ENCODE measurements at regions not wholly inside any gene's neighbourhood (a gene's known extent, or its start where the extent isn't known, plus 50 kb on each side); places are given as distances from the start of the nearest gene placed in this dataset.

- H3K9me3 ChIP-seq (replicated peaks; ENCODE audit: insufficient read depth, low read length) = no peaks in the 10 kb centered on the region
- no peak for DNase-seq
- TF ChIP-seq CTCF (IDR thresholded peaks at IDR 0.05; ENCODE audit: low read length) (no peak), EZH2phosphoT487 (IDR thresholded peaks at IDR 0.05; ENCODE audit: low read length) (no peak), EZH2 (optimal IDR thresholded peaks at IDR 0.05; ENCODE audit: low read depth, low read length) (no peak)
- H4K20me1 ChIP-seq (ENCODE audit: insufficient read depth, low read length) = no peaks in the 10 kb centered on the region
- H3K79me2 ChIP-seq (ENCODE audit: low read length) = no peaks in the 10 kb centered on the region
- no peaks in the 10 kb centered on the region for H3K4me1 ChIP-seq (ENCODE audit: low read length)
- no peak overlapping the region for H3K4me2 ChIP-seq (ENCODE audit: low read depth, low read length)
- no peak overlapping the region for H3K9ac ChIP-seq (ENCODE audit: low read length)
- H3K9me2 ChIP-seq (replicated peaks; ENCODE audit: insufficient read depth, low read length) = no peaks in the 10 kb centered on the region
- H3K27me3 ChIP-seq (replicated peaks; ENCODE audit: insufficient read depth, low read length) = no peaks in the 10 kb centered on the region
- H2AFZ ChIP-seq (ENCODE audit: low read length) = no peak overlapping the region
- no peaks in the 10 kb centered on the region for H3F3A ChIP-seq (ENCODE audit: insufficient read depth, low read length)
- H3K36me3 ChIP-seq (replicated peaks; ENCODE audit: insufficient read depth, low read length) = no peaks in the 10 kb centered on the region
- H3K4me3 ChIP-seq (ENCODE audit: low read length) = no peak overlapping the region
- H3K27ac ChIP-seq (ENCODE audit: low read length) = no peak overlapping the region
These were observed 119.4 kb upstream of the CACUL1 start for GRCh38 chr10:118874171-118874570.

- H3K9me2 ChIP-seq (replicated peaks; ENCODE audit: insufficient read depth, low read length) = no peaks in the 10 kb centered on the region
- H3K27me3 ChIP-seq (replicated peaks; ENCODE audit: insufficient read depth, low read length) = no peaks in the 10 kb centered on the region
- no peak overlapping the region for H3K4me2 ChIP-seq (ENCODE audit: low read depth, low read length)
- H3K4me3 ChIP-seq (ENCODE audit: low read length) = no peak overlapping the region
- no peak for TF ChIP-seq CTCF (IDR thresholded peaks at IDR 0.05; ENCODE audit: low read length)
- TF ChIP-seq EZH2phosphoT487 (IDR thresholded peaks at IDR 0.05; ENCODE audit: low read length) = no peak
- TF ChIP-seq EZH2 (optimal IDR thresholded peaks at IDR 0.05; ENCODE audit: low read depth, low read length) = no peak
- no peaks in the 10 kb centered on the region for H4K20me1 ChIP-seq (ENCODE audit: insufficient read depth, low read length)
- H3K27ac ChIP-seq (ENCODE audit: low read length) = no peak overlapping the region
- no peak overlapping the region for H3K9ac ChIP-seq (ENCODE audit: low read length)
- no peak overlapping the region for H2AFZ ChIP-seq (ENCODE audit: low read length)
- H3K9me3 ChIP-seq (replicated peaks; ENCODE audit: insufficient read depth, low read length) = no peaks in the 10 kb centered on the region
- no peaks in the 10 kb centered on the region for H3K4me1 ChIP-seq (ENCODE audit: low read length)
- no peaks in the 10 kb centered on the region for H3K36me3 ChIP-seq (replicated peaks; ENCODE audit: insufficient read depth, low read length)
- H3F3A ChIP-seq (ENCODE audit: insufficient read depth, low read length) = no peaks in the 10 kb centered on the region
- no peaks in the 10 kb centered on the region for H3K79me2 ChIP-seq (ENCODE audit: low read length)
- DNase-seq = no peak
These were observed 120.3 kb upstream of the CACUL1 start for GRCh38 chr10:118875087-118875486.

GRCh38 chr10:118882741-118883140 lies 128.0 kb upstream of the CACUL1 start:
- Histone ChIP-seq H3K4me2 (ENCODE audit: low read depth, low read length) (no peak overlapping the region), H3K36me3 (replicated peaks; ENCODE audit: insufficient read depth, low read length) (no peaks in the 10 kb centered on the region), H2AFZ (ENCODE audit: low read length) (no peak overlapping the region), H3K27ac (ENCODE audit: low read length) (no peak overlapping the region), H3K4me1 (ENCODE audit: low read length) (no peaks in the 10 kb centered on the region), H3K79me2 (ENCODE audit: low read length) (no peaks in the 10 kb centered on the region), H3K9me2 (replicated peaks; ENCODE audit: insufficient read depth, low read length) (no peaks in the 10 kb centered on the region), H4K20me1 (ENCODE audit: insufficient read depth, low read length) (no peaks in the 10 kb centered on the region), H3F3A (ENCODE audit: insufficient read depth, low read length) (no peaks in the 10 kb centered on the region), H3K9ac (ENCODE audit: low read length) (no peak overlapping the region), H3K4me3 (ENCODE audit: low read length) (no peak overlapping the region), H3K9me3 (replicated peaks; ENCODE audit: insufficient read depth, low read length) (no peaks in the 10 kb centered on the region), H3K27me3 (replicated peaks; ENCODE audit: insufficient read depth, low read length) (no peaks in the 10 kb centered on the region)
- no peak for DNase-seq
- no peak for TF ChIP-seq CTCF (IDR thresholded peaks at IDR 0.05; ENCODE audit: low read length)
- no peak for TF ChIP-seq EZH2phosphoT487 (IDR thresholded peaks at IDR 0.05; ENCODE audit: low read length)
- no peak for TF ChIP-seq EZH2 (optimal IDR thresholded peaks at IDR 0.05; ENCODE audit: low read depth, low read length)
